Bronchial epithelial cell (primary cell): ENCODE measurements at regions not wholly inside any gene's neighbourhood (a gene's known extent, or its start where the extent isn't known, plus 50 kb on each side); places are given as distances from the start of the nearest gene placed in this dataset.

Experiments used
- DNase-seq: peaks from one replicate; pipeline ENCODE4 v3.0.0-alpha.2; 2010; ENCODE audit warnings: low read depth
- FAIRE-seq: peaks from 2 replicates; lab custom pipeline; 2011; peaks lifted over from hg19 to GRCh38; lab: Jason Lieb, UNC
- H3K27me3 ChIP-seq: 2 replicates; pipeline ENCODE4 v1.5.1; 2011; ENCODE audit warnings: low read length; ENCODE audit not compliant: control insufficient read depth, insufficient read depth
- H3K36me3 ChIP-seq: 2 replicates; pipeline ENCODE4 v1.5.1; 2011; ENCODE audit warnings: low read length; ENCODE audit not compliant: control insufficient read depth, insufficient read depth
- H3K4me3 ChIP-seq: 2 replicates; pipeline ENCODE4 v1.5.1; 2011; ENCODE audit warnings: mild to moderate bottlenecking, low read depth, low read length, control low read depth
- TF ChIP-seq, protein P1 (sequence below): IDR thresholded peaks from 2 replicates; pipeline ENCODE4 v1.5.1; 2011; ENCODE audit warnings: mild to moderate bottlenecking, moderate library complexity, low read length, control low read depth, inconsistent platforms; ENCODE audit not compliant: insufficient read depth, severe bottlenecking

DNA sequence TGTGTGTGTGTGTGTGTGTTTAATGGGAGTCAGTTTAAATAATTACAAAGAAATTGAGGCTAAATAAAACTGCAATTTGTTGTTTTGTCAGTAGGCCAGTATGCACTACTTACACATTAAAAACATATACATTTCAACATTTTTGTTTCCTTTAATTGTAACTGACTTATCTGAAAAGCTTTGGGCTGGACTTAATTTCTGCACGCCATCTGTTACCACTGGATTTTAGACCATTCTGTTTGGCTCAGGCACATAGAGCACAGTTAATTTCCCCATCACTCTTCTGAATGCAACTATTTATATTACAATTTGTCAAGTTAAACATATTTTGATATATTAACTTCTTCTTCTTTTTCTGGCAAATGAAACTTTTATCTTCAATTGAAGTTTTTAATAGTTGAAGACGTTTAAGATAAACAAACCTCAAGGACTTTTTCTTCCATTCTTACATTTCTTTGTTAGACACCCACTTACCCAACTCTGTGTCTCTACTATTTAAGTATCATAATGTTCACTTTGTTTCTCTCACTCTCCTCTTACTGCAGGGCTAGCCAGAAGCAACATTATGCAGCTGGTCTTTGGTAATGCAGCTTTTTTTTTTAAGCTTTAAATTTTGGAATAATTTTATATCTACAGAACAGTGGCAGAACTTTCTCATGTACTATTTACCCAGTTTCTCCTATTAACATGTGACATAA lies 253.4 kb upstream of the ANKH start:
- H3K36me3 ChIP-seq = no peaks in the 10 kb centered on the region
- TF ChIP-seq, protein P1, sequence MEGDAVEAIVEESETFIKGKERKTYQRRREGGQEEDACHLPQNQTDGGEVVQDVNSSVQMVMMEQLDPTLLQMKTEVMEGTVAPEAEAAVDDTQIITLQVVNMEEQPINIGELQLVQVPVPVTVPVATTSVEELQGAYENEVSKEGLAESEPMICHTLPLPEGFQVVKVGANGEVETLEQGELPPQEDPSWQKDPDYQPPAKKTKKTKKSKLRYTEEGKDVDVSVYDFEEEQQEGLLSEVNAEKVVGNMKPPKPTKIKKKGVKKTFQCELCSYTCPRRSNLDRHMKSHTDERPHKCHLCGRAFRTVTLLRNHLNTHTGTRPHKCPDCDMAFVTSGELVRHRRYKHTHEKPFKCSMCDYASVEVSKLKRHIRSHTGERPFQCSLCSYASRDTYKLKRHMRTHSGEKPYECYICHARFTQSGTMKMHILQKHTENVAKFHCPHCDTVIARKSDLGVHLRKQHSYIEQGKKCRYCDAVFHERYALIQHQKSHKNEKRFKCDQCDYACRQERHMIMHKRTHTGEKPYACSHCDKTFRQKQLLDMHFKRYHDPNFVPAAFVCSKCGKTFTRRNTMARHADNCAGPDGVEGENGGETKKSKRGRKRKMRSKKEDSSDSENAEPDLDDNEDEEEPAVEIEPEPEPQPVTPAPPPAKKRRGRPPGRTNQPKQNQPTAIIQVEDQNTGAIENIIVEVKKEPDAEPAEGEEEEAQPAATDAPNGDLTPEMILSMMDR = no peak
- no peak for FAIRE-seq

DNA sequence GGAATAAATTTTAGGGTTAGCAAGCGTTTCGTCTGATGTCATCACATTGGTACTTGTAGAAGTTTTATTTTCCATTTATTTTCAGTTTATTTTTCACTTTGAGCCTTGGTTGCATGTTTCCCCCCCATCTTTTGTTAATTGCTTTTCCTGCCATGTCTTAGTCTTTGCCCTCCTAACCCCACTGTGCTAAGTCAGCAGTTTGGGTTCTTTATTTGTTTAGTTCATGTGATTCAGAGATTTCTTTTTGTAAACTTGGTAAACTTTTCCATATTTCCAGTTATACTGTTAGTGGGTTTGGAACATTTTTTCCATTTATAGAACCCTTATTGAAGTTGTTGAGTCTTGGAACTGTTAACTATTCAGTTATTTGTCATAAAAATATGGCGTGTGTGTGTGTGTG lies 252.9 kb upstream of the ANKH start:
- FAIRE-seq (no peak), DNase-seq (no peak)
- Histone ChIP-seq H3K27me3 (no peaks in the 10 kb centered on the region), H3K36me3 (no peaks in the 10 kb centered on the region), H3K4me3 (no peak overlapping the region)
- TF ChIP-seq, protein P1 = no peak

More for the DNA sequence above, 253.4 kb upstream of the ANKH start:
- no peak for DNase-seq
- no peak overlapping the region for H3K4me3 ChIP-seq
- H3K27me3 ChIP-seq = no peaks in the 10 kb centered on the region

DNA sequence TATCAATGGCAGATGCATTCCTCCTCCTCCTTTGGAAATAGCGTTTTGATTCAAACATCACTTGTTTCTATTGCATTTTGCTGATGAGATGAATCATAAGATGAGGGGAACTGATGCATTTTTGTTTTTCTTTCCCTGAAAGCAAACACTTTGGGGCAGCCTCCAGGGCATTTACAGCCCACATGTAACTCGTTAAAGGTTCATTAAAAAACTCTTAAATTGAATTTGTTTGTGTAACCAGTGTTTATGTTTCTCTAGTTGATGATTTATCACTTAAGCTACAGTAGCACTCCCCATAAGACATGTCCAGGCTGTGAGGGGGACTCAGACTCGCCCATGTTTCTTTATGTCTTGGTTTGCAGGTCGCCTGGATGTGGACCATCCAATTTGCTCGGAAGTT lies 246.1 kb upstream of the ANKH start:
- Histone ChIP-seq H3K36me3 (no peaks in the 10 kb centered on the region), H3K27me3 (no peaks in the 10 kb centered on the region), H3K4me3 (no peak overlapping the region)
- TF ChIP-seq, protein P1 = no peak
- FAIRE-seq (no peak), DNase-seq (no peak)

DNA sequence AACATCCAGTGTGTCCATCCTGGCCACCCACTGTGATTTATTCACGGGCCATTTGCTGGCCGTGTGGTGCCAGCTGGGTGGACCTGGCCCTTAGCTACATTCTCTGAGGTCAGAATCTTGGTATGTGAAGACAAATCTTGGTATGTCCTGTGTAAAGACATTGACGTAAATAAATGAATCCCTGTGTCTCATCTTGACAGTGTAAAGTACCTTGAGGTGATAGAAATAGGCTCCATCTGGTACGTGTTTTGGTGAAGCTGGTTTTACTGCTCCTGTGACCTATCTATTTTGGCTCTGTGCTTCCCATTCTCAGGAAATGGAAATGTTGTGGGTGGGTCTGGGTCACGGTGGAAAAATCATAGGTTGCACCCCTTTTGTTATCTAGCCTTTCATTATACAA lies 245.4 kb upstream of the ANKH start:
- Histone ChIP-seq H3K4me3 (no peak overlapping the region), H3K36me3 (no peaks in the 10 kb centered on the region), H3K27me3 (no peaks in the 10 kb centered on the region)
- FAIRE-seq (no peak), DNase-seq (no peak)
- TF ChIP-seq, protein P1 = no peak

DNA sequence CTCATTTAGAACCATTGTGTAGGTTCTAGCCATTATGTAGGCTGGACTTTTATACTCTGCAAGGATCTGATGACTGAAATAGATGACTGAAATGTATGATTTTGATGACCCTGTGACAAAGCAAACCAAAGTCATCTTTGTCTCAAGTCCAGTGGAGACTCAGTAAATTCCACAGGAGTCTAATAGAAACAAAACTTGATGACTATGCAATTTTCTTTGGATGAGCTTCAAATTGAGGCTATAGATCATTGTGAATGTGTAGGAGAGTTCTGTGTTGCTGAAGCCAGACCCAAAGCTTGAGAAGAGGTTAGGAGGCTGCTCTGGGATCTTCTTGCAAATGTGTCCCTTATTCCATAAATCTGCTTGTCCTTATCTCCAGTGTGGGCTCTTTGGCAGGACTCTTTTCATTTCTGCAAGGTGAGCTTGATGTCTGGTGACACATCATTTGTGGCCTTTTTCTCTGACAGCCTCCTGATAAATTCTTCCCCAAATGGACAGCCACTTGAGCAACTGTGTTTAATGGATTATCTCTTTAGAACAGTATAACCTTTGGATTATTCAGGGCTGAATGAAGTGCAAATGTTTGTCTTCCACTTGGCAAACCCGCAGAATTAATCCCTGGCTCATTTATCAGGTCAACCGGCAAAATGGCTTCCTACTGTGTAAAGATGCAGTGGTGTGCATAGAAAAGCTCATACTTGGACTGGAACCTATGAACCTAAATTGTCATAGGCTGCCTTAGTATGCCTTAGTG lies 235.1 kb upstream of the ANKH start:
- DNase-seq = no peak
- Histone ChIP-seq H3K36me3 (no peaks in the 10 kb centered on the region), H3K4me3 (no peak overlapping the region), H3K27me3 (peaks cover 1% of the 10 kb centered on the region)
- TF ChIP-seq, protein P1 = no peak
- no peak for FAIRE-seq
